Ovary (tissue), 3 donors: ENCODE measurements at regions not wholly inside any gene's neighbourhood (a gene's known extent, or its start where the extent isn't known, plus 50 kb on each side); places are given as distances from the start of the nearest gene placed in this dataset.

ENCODE experiments used
- POLR2A ChIP-seq: fragments of 450-650 bp; IDR thresholded peaks from one replicate; pipeline ENCODE4 v1.6.1; 2017; ENCODE audit warnings: antibody characterized with exemption, mild to moderate bottlenecking, moderate library complexity
- TF ChIP-seq, protein P1 (sequence below), 3 donors: fragments of 450-650 bp in 2 of 3; fragments of 200-600 bp in 1 of 3; IDR thresholded peaks; one replicate each; pipeline versions ENCODE4 v1.5.1 to v1.8.0; 2016 to 2022; ENCODE audit warnings: antibody characterized with exemption in 3 of 3, mild to moderate bottlenecking in 1 of 3
- donor health status: DM: no; HTN: no; CAD: no.

DNA sequence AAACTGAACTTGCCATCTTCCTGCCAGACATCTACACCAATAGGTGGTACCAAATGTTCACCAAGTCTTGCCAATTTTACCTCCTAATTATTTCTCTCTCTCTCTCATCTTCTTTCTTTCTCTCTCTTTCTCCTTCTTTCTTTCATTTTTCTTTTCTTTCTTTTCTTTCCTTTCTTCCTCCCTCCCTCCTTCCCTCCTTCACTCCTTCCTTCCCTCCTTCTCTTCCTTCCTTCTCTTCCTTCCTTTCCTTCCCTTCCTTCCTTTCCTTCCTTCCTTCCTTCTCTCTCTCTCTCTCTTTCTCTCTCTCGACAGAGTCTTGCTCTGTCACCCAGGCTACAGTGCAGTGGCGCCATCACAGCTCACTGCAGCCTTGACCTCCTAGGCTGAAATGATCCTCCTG lies 55.4 kb upstream of the PSMA6 start:
- TF ChIP-seq, protein P1, sequence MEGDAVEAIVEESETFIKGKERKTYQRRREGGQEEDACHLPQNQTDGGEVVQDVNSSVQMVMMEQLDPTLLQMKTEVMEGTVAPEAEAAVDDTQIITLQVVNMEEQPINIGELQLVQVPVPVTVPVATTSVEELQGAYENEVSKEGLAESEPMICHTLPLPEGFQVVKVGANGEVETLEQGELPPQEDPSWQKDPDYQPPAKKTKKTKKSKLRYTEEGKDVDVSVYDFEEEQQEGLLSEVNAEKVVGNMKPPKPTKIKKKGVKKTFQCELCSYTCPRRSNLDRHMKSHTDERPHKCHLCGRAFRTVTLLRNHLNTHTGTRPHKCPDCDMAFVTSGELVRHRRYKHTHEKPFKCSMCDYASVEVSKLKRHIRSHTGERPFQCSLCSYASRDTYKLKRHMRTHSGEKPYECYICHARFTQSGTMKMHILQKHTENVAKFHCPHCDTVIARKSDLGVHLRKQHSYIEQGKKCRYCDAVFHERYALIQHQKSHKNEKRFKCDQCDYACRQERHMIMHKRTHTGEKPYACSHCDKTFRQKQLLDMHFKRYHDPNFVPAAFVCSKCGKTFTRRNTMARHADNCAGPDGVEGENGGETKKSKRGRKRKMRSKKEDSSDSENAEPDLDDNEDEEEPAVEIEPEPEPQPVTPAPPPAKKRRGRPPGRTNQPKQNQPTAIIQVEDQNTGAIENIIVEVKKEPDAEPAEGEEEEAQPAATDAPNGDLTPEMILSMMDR (IDR thresholded peaks at IDR 0.05) = no peak
- no peak for TF ChIP-seq POLR2A
